ENCODE measurements at regions not wholly inside any gene's neighbourhood (a gene's known extent, or its start where the extent isn't known, plus 50 kb on each side); places are given as distances from the start of the nearest gene placed in this dataset.

DNA sequence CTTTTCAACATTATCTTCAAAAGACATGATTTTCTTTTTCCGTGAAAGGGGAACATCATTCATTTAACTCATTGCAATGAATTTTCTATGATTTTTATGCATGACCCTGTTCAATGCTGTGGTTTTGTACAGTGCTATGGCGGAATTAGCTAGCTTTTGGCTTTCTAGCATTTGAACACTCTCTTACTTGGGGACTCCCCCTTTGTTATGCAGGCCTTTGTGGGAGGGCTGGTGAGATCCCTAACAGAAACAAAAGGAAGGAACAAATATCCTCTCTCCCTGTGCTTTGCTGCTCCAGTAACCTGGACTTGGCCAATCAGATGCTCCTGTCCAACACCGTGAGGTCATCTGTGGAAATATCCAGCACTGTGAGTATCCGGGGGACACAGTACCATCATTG is 353.4 kb upstream of the FZD8 start:
- TF ChIP-seq, protein P1, sequence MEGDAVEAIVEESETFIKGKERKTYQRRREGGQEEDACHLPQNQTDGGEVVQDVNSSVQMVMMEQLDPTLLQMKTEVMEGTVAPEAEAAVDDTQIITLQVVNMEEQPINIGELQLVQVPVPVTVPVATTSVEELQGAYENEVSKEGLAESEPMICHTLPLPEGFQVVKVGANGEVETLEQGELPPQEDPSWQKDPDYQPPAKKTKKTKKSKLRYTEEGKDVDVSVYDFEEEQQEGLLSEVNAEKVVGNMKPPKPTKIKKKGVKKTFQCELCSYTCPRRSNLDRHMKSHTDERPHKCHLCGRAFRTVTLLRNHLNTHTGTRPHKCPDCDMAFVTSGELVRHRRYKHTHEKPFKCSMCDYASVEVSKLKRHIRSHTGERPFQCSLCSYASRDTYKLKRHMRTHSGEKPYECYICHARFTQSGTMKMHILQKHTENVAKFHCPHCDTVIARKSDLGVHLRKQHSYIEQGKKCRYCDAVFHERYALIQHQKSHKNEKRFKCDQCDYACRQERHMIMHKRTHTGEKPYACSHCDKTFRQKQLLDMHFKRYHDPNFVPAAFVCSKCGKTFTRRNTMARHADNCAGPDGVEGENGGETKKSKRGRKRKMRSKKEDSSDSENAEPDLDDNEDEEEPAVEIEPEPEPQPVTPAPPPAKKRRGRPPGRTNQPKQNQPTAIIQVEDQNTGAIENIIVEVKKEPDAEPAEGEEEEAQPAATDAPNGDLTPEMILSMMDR (IDR thresholded peaks at IDR 0.05) = no peak
- TF ChIP-seq POLR2A (IDR thresholded peaks at IDR 0.05) (no peak), POLR2AphosphoS5 (IDR thresholded peaks at IDR 0.05) (no peak), EP300 (IDR thresholded peaks at IDR 0.05) (no peak)
